ENCODE measurements at regions not wholly inside any gene's neighbourhood (a gene's known extent, or its start where the extent isn't known, plus 50 kb on each side); places are given as distances from the start of the nearest gene placed in this dataset.

DNA sequence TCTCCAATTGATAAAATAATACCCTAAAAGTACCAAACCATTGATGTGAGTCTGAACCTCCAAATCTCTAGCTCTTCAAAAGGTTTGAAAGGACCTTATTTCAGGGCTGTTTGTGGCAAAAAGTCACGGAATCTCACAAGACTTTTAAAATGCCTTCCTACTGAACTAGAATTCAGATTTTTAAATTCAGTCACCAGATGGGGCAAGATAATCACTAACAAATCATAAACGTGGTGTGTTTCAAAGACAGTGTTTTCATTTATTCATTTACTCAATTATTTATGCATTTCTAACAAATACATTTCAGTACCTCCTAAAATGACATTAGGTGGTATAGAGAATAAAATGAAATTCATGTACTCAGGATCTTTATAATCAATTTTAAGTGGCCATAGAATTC lies 68.2 kb upstream of the SMC2 start:
- 28 to 34% (median 31%) methylated on average over 2 of the region's 2 CpGs for WGBS, 4 donors
- Histone ChIP-seq H3K27ac (no peak overlapping the region), H3K4me1 (replicated peaks in 1 of 2) (no peaks in the 10 kb centered on the region), H3K9me3 (replicated peaks in 1 of 3) (no peaks in the 10 kb centered on the region), H3K4me3 (no peak overlapping the region), H3K27me3 (peaks cover 4% of the 10 kb centered on the region), H3K36me3 (replicated peaks in 1 of 2) (no peaks in the 10 kb centered on the region)
- DNase-seq, result no peak
- no peak for TF ChIP-seq POLR2A (IDR thresholded peaks at IDR 0.05)
- TF ChIP-seq, protein P1, sequence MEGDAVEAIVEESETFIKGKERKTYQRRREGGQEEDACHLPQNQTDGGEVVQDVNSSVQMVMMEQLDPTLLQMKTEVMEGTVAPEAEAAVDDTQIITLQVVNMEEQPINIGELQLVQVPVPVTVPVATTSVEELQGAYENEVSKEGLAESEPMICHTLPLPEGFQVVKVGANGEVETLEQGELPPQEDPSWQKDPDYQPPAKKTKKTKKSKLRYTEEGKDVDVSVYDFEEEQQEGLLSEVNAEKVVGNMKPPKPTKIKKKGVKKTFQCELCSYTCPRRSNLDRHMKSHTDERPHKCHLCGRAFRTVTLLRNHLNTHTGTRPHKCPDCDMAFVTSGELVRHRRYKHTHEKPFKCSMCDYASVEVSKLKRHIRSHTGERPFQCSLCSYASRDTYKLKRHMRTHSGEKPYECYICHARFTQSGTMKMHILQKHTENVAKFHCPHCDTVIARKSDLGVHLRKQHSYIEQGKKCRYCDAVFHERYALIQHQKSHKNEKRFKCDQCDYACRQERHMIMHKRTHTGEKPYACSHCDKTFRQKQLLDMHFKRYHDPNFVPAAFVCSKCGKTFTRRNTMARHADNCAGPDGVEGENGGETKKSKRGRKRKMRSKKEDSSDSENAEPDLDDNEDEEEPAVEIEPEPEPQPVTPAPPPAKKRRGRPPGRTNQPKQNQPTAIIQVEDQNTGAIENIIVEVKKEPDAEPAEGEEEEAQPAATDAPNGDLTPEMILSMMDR (IDR thresholded peaks at IDR 0.05), result no peak
- intact Hi-C loops (cut with DNase I), result no loop called here

DNA sequence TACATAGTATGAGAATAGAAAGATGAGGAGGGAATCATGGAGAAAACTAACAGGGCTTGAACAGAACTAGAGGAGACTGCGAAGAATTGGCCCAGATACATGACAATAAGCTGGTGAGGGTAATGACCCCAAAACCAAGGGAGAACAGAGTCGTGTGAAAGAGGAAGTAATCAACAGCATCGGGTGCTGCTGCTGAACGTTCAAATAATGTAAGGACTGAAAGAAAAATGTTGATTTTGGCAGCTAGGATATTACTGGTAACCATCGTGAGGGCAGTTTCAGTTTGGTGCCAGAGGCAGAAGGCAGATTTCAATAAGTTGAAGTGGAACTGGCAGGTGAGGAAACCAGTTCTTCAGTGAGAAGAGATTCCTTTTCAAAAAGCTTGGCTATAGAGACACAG lies 66.8 kb upstream of the SMC2 start:
- intact Hi-C loops (cut with DNase I), result no loop called here
- no peaks in the 10 kb centered on the region for H3K36me3 ChIP-seq (replicated peaks in 1 of 2)

DNA sequence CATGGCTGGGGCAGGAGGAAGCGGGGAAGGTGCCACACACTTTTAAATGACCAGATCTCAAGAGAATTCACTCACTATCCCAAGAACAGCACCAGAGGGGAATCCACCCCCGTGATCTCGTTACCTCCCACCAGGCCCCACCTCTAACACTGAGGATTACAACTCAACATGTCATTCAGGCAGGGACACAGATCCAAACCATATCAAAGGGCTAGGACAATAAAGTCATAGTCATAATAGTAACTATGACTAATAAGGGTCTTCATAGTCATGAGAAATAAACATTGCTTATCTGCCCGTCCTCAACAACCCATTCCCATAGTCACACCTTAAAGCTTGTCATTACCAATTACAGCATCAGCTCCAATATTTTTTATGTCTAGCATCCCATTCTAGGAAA lies 65.3 kb upstream of the SMC2 start:
- Histone ChIP-seq H3K9me3 (replicated peaks in 1 of 3) (no peaks in the 10 kb centered on the region), H3K27me3 (peaks cover 4% of the 10 kb centered on the region), H3K4me1 (replicated peaks in 1 of 2) (no peaks in the 10 kb centered on the region), H3K4me3 (no peak overlapping the region), H3K27ac (no peak overlapping the region), H3K36me3 (replicated peaks in 1 of 2) (no peaks in the 10 kb centered on the region)
- TF ChIP-seq, protein P1 (IDR thresholded peaks at IDR 0.05), result no peak
- no peak for TF ChIP-seq POLR2A (IDR thresholded peaks at IDR 0.05)
- no peak for DNase-seq
- 69 to 83% (median 76%) methylated on average over 4 of the region's 4 CpGs for WGBS, 4 donors
- intact Hi-C loops (cut with DNase I), result no loop called here

More for the DNA sequence above, 66.8 kb upstream of the SMC2 start:
- Histone ChIP-seq H3K4me1 (replicated peaks in 1 of 2) (no peaks in the 10 kb centered on the region), H3K27me3 (peaks cover 4% of the 10 kb centered on the region), H3K9me3 (replicated peaks in 1 of 3) (no peaks in the 10 kb centered on the region), H3K27ac (no peak overlapping the region), H3K4me3 (no peak overlapping the region)
- no peak for DNase-seq
- no peak for TF ChIP-seq POLR2A (IDR thresholded peaks at IDR 0.05)
- TF ChIP-seq, protein P1 (IDR thresholded peaks at IDR 0.05), result no peak
- 38 to 48% (median 44%) methylated on average over 5 of the region's 5 CpGs for WGBS, 4 donors

Small RNA genes in the stretch of these regions (small RNA-seq; reads per million reads assigned to genes)
- 0 reads per million in 2 donors for gene RNA5SP291

All from adrenal gland (tissue), 9 donors.